ENCODE measurements at regions not wholly inside any gene's neighbourhood (a gene's known extent, or its start where the extent isn't known, plus 50 kb on each side); places are given as distances from the start of the nearest gene placed in this dataset.

DNA sequence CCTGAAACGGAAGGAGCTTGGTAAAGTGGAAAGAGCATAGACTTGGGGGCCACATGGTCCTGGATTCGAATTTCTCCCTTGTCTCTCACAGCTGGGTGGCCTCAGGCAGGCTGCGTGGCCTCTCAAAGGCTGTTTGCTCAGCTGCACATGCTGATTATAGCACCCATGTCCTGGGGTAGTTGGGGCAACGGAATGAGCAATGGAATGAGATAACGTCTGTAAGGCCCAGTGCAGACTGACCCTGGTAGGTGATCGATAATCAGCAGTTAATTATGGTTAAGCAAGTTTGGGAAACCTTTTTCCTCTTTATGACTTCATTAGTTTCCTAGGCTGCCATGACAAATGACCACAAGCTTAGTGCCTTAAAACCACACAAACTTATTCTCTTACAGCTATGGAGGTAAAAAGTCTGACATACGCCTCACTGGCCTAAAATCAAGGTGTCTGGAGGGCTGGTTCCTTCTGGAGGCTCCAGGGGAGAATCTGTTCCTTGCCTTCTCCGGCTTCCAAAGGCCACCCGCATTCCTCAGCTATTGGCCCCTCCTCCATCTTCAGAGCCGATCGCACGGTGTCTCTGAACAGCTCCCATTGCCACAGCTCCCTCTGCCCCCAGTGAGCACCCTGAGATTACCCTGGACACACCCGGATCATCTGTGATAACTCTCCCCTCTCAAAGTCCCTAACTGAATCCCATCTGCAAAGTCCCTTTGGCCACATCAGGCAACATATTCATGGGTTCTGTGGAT is 294.9 kb upstream of the FOXF1 start:
- no peak overlapping the region for H2AFZ ChIP-seq (ENCODE audit: low read length)
- no peak overlapping the region for H3K9ac ChIP-seq (ENCODE audit: low read length)
- H3K27me3 ChIP-seq (ENCODE audit: low read length): peaks cover 60% of the 10 kb centered on the region
- no peaks in the 10 kb centered on the region for H3K4me1 ChIP-seq (ENCODE audit: insufficient read depth, low read length)
- H3K9me3 ChIP-seq (ENCODE audit: low read length): no peaks in the 10 kb centered on the region
- H3F3A ChIP-seq (ENCODE audit: low read length, unreplicated experiment): no peaks in the 10 kb centered on the region
- H3K9me2 ChIP-seq (replicated peaks; ENCODE audit: low read length): no peaks in the 10 kb centered on the region
- TF ChIP-seq, protein P1, sequence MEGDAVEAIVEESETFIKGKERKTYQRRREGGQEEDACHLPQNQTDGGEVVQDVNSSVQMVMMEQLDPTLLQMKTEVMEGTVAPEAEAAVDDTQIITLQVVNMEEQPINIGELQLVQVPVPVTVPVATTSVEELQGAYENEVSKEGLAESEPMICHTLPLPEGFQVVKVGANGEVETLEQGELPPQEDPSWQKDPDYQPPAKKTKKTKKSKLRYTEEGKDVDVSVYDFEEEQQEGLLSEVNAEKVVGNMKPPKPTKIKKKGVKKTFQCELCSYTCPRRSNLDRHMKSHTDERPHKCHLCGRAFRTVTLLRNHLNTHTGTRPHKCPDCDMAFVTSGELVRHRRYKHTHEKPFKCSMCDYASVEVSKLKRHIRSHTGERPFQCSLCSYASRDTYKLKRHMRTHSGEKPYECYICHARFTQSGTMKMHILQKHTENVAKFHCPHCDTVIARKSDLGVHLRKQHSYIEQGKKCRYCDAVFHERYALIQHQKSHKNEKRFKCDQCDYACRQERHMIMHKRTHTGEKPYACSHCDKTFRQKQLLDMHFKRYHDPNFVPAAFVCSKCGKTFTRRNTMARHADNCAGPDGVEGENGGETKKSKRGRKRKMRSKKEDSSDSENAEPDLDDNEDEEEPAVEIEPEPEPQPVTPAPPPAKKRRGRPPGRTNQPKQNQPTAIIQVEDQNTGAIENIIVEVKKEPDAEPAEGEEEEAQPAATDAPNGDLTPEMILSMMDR (conservative IDR thresholded peaks at IDR 0.05; ENCODE audit: low read depth, low read length): no peak
- no peak for TF ChIP-seq EZH2phosphoT487 (IDR thresholded peaks at IDR 0.05; ENCODE audit: borderline replicate concordance, low read length)
- H3K36me3 ChIP-seq (ENCODE audit: low read depth, low read length): no peaks in the 10 kb centered on the region
- H3K27ac ChIP-seq (ENCODE audit: low read length): no peak overlapping the region
- ATAC-seq: no peak
- ChIA-PET CTCF (no interaction called here), POLR2A (ENCODE audit: unreplicated experiment) (no interaction called here)
- H3K4me2 ChIP-seq (ENCODE audit: low read length): no peak overlapping the region
- H3K79me2 ChIP-seq (ENCODE audit: low read length): no peaks in the 10 kb centered on the region
- DNase-seq: no peak
- intact Hi-C loops (cut with micrococcal nuclease): no loop called here
- no peaks in the 10 kb centered on the region for H4K20me1 ChIP-seq (ENCODE audit: low read length)
- no TSS peak for BruUV-seq (replicated peaks)
- H3K4me3 ChIP-seq (ENCODE audit: low read length): no peak overlapping the region

GRCh38 chr16:86215979-86216585 is 294.2 kb upstream of the FOXF1 start:
- ChIA-PET CTCF (no interaction called here), POLR2A (ENCODE audit: unreplicated experiment) (no interaction called here)
- Histone ChIP-seq H3K4me3 (ENCODE audit: low read length) (no peak overlapping the region), H3K4me1 (ENCODE audit: insufficient read depth, low read length) (no peaks in the 10 kb centered on the region), H3K9me3 (ENCODE audit: low read length) (no peaks in the 10 kb centered on the region), H3K9ac (ENCODE audit: low read length) (no peak overlapping the region), H4K20me1 (ENCODE audit: low read length) (no peaks in the 10 kb centered on the region), H3K27me3 (ENCODE audit: low read length) (peaks cover 63% of the 10 kb centered on the region), H2AFZ (ENCODE audit: low read length) (no peak overlapping the region), H3K4me2 (ENCODE audit: low read length) (no peak overlapping the region), H3K36me3 (ENCODE audit: low read depth, low read length) (no peaks in the 10 kb centered on the region), H3K9me2 (replicated peaks; ENCODE audit: low read length) (no peaks in the 10 kb centered on the region), H3K27ac (ENCODE audit: low read length) (no peak overlapping the region), H3F3A (ENCODE audit: low read length, unreplicated experiment) (no peaks in the 10 kb centered on the region), H3K79me2 (ENCODE audit: low read length) (no peaks in the 10 kb centered on the region)
- BruUV-seq (replicated peaks): no TSS peak
- no peak for ATAC-seq
- TF ChIP-seq EZH2 (IDR thresholded peaks at IDR 0.05; ENCODE audit: low read length, unreplicated experiment) (no peak), EZH2phosphoT487 (IDR thresholded peaks at IDR 0.05; ENCODE audit: borderline replicate concordance, low read length) (no peak)
- TF ChIP-seq, protein P1 (conservative IDR thresholded peaks at IDR 0.05; ENCODE audit: low read depth, low read length): no peak
- no peak for DNase-seq
- intact Hi-C loops (cut with micrococcal nuclease): no loop called here

- no TSS peak for BruUV-seq (replicated peaks)
- POLR2A ChIA-PET (ENCODE audit: unreplicated experiment): no interaction called here
- H4K20me1 ChIP-seq (ENCODE audit: low read length): no peaks in the 10 kb centered on the region
Observed at GRCh38 chr16:86216591-86216990, 293.7 kb upstream of the FOXF1 start.

More at GRCh38 chr16:86216591-86216990, 293.7 kb upstream of the FOXF1 start:
- Histone ChIP-seq H3K4me2 (ENCODE audit: low read length) (no peak overlapping the region), H3K79me2 (ENCODE audit: low read length) (no peaks in the 10 kb centered on the region), H3K9ac (ENCODE audit: low read length) (no peak overlapping the region), H3K9me2 (replicated peaks; ENCODE audit: low read length) (no peaks in the 10 kb centered on the region), H3K27ac (ENCODE audit: low read length) (no peak overlapping the region), H3K4me1 (ENCODE audit: insufficient read depth, low read length) (no peaks in the 10 kb centered on the region), H3F3A (ENCODE audit: low read length, unreplicated experiment) (no peaks in the 10 kb centered on the region), H2AFZ (ENCODE audit: low read length) (no peak overlapping the region), H3K9me3 (ENCODE audit: low read length) (no peaks in the 10 kb centered on the region), H3K4me3 (ENCODE audit: low read length) (no peak overlapping the region), H3K27me3 (ENCODE audit: low read length) (peaks cover 68% of the 10 kb centered on the region), H3K36me3 (ENCODE audit: low read depth, low read length) (no peaks in the 10 kb centered on the region)
- intact Hi-C loops (cut with micrococcal nuclease): no loop called here
- TF ChIP-seq EZH2 (IDR thresholded peaks at IDR 0.05; ENCODE audit: low read length, unreplicated experiment) (no peak), EZH2phosphoT487 (IDR thresholded peaks at IDR 0.05; ENCODE audit: borderline replicate concordance, low read length) (no peak)
- TF ChIP-seq, protein P1 (conservative IDR thresholded peaks at IDR 0.05; ENCODE audit: low read depth, low read length): no peak
- ATAC-seq (no peak), DNase-seq (no peak)
- CTCF ChIA-PET: no interaction called here

Data from PC-3 (cell line).